DND-41 (cell line): ENCODE measurements at regions not wholly inside any gene's neighbourhood (a gene's known extent, or its start where the extent isn't known, plus 50 kb on each side); places are given as distances from the start of the nearest gene placed in this dataset.

Experiments used
- ATAC-seq: fragments of 200-7000 bp; cut with Tn5 transposase; 3 replicates; pipeline ENCODE4 v1.9.1; 2021; ENCODE audit warnings: low read depth; ENCODE audit not compliant: insufficient read depth
- DNase-seq: peaks from one replicate; pipeline ENCODE4 v3.0.0-alpha.2; 2020
- H2AFZ ChIP-seq: 2 replicates; pipeline ENCODE4 v1.6.0; 2012; ENCODE audit warnings: low read depth, low read length
- H3K27ac ChIP-seq: 2 replicates; pipeline ENCODE4 v1.5.1; 2012; ENCODE audit warnings: low read length, inconsistent platforms
- H3K27me3 ChIP-seq: fragments of 200-600 bp; sonication (generic); 2 replicates; pipeline ENCODE4 v1.6.0; 2012; ENCODE audit warnings: low read length, mild to moderate bottlenecking, inconsistent platforms; ENCODE audit not compliant: insufficient read depth, poor library complexity
- H3K36me3 ChIP-seq: 2 replicates; pipeline ENCODE4 v1.5.1; 2012; ENCODE audit warnings: low read length, inconsistent platforms; ENCODE audit not compliant: insufficient read depth
- H3K4me1 ChIP-seq: 2 replicates; pipeline ENCODE4 v1.5.1; 2012; ENCODE audit warnings: mild to moderate bottlenecking, low read length; ENCODE audit not compliant: insufficient read depth
- H3K4me2 ChIP-seq: 2 replicates; pipeline ENCODE4 v1.6.0; 2012; ENCODE audit warnings: mild to moderate bottlenecking, moderate library complexity, low read length, inconsistent platforms; ENCODE audit not compliant: insufficient read depth
- H3K4me3 ChIP-seq, 2 experiments: fragments of 200-600 bp in 1 of 2; shearing (Covaris generic) in 1 of 2; 2 replicates each; pipeline ENCODE4 v1.5.1; 2012 to 2016; ENCODE audit warnings: inconsistent platforms in 2 of 2, low read length in 2 of 2, mild to moderate bottlenecking in 2 of 2, low read depth in 1 of 2, moderate library complexity in 1 of 2
- H3K79me2 ChIP-seq: 2 replicates; pipeline ENCODE4 v1.6.0; 2012; ENCODE audit warnings: low read length, inconsistent platforms; ENCODE audit not compliant: insufficient read depth
- H3K9ac ChIP-seq: 2 replicates; pipeline ENCODE4 v1.6.0; 2012; ENCODE audit warnings: low read depth, mild to moderate bottlenecking, inconsistent platforms, low read length, moderate library complexity
- H3K9me3 ChIP-seq: 2 replicates; pipeline ENCODE4 v1.5.1; 2012; ENCODE audit warnings: low read length, moderate library complexity, mild to moderate bottlenecking, inconsistent platforms; ENCODE audit not compliant: insufficient read depth, severe bottlenecking
- H4K20me1 ChIP-seq: 2 replicates; pipeline ENCODE4 v1.6.0; 2012; ENCODE audit warnings: low read length; ENCODE audit not compliant: insufficient read depth
- EZH2 ChIP-seq: IDR thresholded peaks from 3 replicates; pipeline ENCODE4 v1.6.1; 2012; ENCODE audit warnings: borderline replicate concordance, low read depth, mild to moderate bottlenecking, moderate library complexity, low read length, inconsistent platforms; ENCODE audit not compliant: severe bottlenecking
- TF ChIP-seq, protein P1 (sequence below): IDR thresholded peaks from 2 replicates; pipeline ENCODE4 v1.5.1; 2012; ENCODE audit warnings: borderline replicate concordance, low read length, moderate library complexity, mild to moderate bottlenecking; ENCODE audit not compliant: poor library complexity, severe bottlenecking; ENCODE audit errors: extremely low read depth

DNA sequence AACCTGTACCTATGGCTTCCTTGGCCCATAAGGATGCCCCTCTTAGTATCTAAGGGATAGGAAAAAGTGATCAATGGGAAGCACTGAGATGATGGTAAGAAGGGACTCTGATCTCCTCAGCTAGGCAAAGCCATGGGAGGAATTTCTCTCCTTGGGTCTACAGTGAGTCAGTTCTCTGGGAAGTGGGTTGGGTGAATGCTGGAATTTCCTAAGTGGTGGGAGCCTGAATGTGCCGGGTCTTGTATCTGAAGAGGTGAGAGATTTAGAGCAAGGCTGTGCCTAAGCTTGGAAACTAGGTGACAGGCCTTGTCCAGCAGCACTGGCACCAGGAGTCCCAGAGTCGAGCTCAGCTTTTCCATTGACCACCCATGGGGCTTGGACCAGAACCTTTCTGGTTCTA is 96.3 kb upstream of the SLC2A1 start:
- H4K20me1 ChIP-seq = no peaks in the 10 kb centered on the region
- H3K9me3 ChIP-seq = no peaks in the 10 kb centered on the region
- DNase-seq (no peak), ATAC-seq (no peak)
- H3K79me2 ChIP-seq = no peaks in the 10 kb centered on the region
- no peak overlapping the region for H2AFZ ChIP-seq
- no peaks in the 10 kb centered on the region for H3K36me3 ChIP-seq
- H3K4me2 ChIP-seq = no peak overlapping the region
- TF ChIP-seq EZH2 = no peak
- TF ChIP-seq, protein P1, sequence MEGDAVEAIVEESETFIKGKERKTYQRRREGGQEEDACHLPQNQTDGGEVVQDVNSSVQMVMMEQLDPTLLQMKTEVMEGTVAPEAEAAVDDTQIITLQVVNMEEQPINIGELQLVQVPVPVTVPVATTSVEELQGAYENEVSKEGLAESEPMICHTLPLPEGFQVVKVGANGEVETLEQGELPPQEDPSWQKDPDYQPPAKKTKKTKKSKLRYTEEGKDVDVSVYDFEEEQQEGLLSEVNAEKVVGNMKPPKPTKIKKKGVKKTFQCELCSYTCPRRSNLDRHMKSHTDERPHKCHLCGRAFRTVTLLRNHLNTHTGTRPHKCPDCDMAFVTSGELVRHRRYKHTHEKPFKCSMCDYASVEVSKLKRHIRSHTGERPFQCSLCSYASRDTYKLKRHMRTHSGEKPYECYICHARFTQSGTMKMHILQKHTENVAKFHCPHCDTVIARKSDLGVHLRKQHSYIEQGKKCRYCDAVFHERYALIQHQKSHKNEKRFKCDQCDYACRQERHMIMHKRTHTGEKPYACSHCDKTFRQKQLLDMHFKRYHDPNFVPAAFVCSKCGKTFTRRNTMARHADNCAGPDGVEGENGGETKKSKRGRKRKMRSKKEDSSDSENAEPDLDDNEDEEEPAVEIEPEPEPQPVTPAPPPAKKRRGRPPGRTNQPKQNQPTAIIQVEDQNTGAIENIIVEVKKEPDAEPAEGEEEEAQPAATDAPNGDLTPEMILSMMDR = no peak
- no peaks in the 10 kb centered on the region for H3K4me1 ChIP-seq
- H3K27me3 ChIP-seq = peaks cover 6% of the 10 kb centered on the region
- H3K4me3 ChIP-seq = no peak overlapping the region
- no peak overlapping the region for H3K27ac ChIP-seq
- H3K9ac ChIP-seq = no peak overlapping the region

DNA sequence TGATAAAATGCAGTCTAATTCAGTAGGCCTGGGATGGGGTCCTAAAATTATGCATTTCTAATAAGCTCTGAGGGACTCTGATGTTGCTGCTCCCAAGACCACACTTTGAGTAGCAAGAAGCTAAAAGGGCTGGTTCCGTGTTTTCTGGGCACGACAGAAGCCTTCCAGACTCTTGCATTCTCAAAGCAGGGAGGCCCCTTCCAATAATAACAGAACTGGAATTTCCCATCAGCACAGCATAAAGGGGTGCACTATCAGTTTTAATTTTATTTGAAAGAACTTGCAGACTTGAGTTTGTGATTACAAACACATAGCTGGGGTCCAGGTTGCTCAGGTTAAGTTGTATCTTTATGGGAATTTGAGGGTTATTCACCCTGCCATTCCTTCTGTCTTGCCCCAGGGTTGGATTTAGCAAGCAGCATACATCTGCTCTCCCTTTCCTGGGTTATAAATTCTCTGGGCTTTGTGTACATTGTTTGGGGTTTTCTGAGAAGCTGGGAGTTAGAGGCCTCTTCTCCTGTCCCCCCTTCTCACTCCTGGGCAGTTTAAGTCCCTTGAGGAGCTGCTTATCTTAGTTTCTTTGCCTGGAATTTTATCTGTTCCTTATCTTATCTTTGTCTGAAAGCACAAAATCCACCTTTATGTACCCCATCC is 94.2 kb upstream of the SLC2A1 start:
- Histone ChIP-seq H3K4me3 (no peak overlapping the region), H3K4me1 (no peaks in the 10 kb centered on the region), H3K4me2 (no peak overlapping the region), H3K27me3 (peaks cover 6% of the 10 kb centered on the region), H3K36me3 (no peaks in the 10 kb centered on the region), H3K9ac (no peak overlapping the region), H2AFZ (no peak overlapping the region), H3K27ac (no peak overlapping the region), H3K9me3 (no peaks in the 10 kb centered on the region), H3K79me2 (no peaks in the 10 kb centered on the region), H4K20me1 (no peaks in the 10 kb centered on the region)
- TF ChIP-seq EZH2 = no peak
- TF ChIP-seq, protein P1 = no peak
- DNase-seq = no peak
- ATAC-seq = no peak

DNA sequence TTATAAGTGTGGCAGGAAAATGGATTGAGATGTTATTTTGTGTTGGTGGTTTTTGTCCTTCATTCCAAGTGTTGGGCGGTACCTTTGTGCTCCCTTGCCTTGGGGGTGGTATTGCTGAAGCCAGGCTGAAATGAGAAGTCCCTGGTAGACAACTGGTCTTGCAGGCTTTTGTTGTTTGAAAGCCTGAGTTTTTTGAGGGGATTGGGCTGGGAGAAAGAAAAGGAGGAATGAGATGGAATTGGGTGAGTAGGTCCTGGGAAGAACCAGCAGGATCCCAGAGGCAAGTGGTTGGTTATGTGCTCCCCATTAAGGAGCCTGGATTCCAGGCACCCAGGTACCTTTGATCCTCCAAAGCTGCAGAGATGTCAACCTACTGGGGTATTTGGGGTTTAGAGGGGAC is 93.7 kb upstream of the SLC2A1 start:
- Histone ChIP-seq H3K4me1 (no peaks in the 10 kb centered on the region), H3K79me2 (no peaks in the 10 kb centered on the region), H3K9ac (no peak overlapping the region), H3K36me3 (no peaks in the 10 kb centered on the region), H3K9me3 (no peaks in the 10 kb centered on the region), H3K27me3 (peaks cover 6% of the 10 kb centered on the region), H3K27ac (no peak overlapping the region), H4K20me1 (no peaks in the 10 kb centered on the region), H3K4me2 (no peak overlapping the region), H3K4me3 (no peak overlapping the region), H2AFZ (no peak overlapping the region)
- DNase-seq = no peak
- TF ChIP-seq, protein P1 = no peak
- ATAC-seq = no peak

DNA sequence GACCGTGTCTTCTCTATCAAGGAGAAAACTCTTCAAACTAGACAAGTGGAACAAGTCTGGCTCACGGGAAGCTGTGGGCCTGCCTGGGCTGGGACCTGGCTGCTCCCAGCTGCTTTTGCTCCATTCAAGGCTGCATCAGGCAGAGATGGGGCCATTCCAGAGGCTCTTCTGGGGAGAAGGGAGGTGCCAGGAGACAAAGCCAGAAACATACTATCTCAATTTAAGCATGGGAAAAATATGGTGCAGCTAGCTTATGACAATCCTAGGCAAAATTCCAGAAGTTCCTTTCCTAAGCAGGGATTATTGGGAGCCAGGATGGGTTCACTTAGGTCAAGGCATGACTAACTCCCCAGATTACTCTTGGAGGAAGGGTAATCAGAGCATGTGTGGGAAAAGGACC is 90.8 kb upstream of the SLC2A1 start:
- no peak overlapping the region for H3K4me3 ChIP-seq
- no peaks in the 10 kb centered on the region for H3K9me3 ChIP-seq
- no peak for DNase-seq
- H3K4me1 ChIP-seq = no peaks in the 10 kb centered on the region
- TF ChIP-seq, protein P1 = no peak
- no peak for TF ChIP-seq EZH2
- no peaks in the 10 kb centered on the region for H3K36me3 ChIP-seq
- no peak for ATAC-seq
- no peak overlapping the region for H3K27ac ChIP-seq
- no peak overlapping the region for H2AFZ ChIP-seq
- H3K79me2 ChIP-seq = no peaks in the 10 kb centered on the region
- H3K4me2 ChIP-seq = no peak overlapping the region
- no peaks in the 10 kb centered on the region for H4K20me1 ChIP-seq
- H3K9ac ChIP-seq = no peak overlapping the region
- peaks cover 11% of the 10 kb centered on the region for H3K27me3 ChIP-seq
